SK-N-MC (cell line): ENCODE measurements at regions not wholly inside any gene's neighbourhood (a gene's known extent, or its start where the extent isn't known, plus 50 kb on each side); places are given as distances from the start of the nearest gene placed in this dataset.

ENCODE experiments used
- EZH2 ChIP-seq: fragments of 200-600 bp; sonication (generic); IDR thresholded peaks from one replicate; pipeline ENCODE4 v1.6.1; 2017; ENCODE audit warnings: antibody characterized with exemption
- FOXP2 ChIP-seq: optimal IDR thresholded peaks from 2 replicates; pipeline ENCODE3; 2011; ENCODE audit warnings: mild to moderate bottlenecking, moderate library complexity; ENCODE audit not compliant: insufficient read depth; ENCODE audit errors: extremely low read length, control extremely low read depth
- POLR2AphosphoS5 ChIP-seq: IDR thresholded peaks from 2 replicates; pipeline ENCODE4 v1.6.1; 2012; ENCODE audit warnings: mild to moderate bottlenecking, low read depth, low read length, borderline replicate concordance

- TF ChIP-seq EZH2 (no peak), POLR2AphosphoS5 (no peak), FOXP2 (no peak)
Measured at GRCh38 chrX:36528661-36529060, 479.5 kb upstream of the FAM47C start.
